ENCODE measurements at regions not wholly inside any gene's neighbourhood (a gene's known extent, or its start where the extent isn't known, plus 50 kb on each side); places are given as distances from the start of the nearest gene placed in this dataset.
"Not testable (repeated sequence)": the region's sequence is repeated elsewhere in the genome, so short reads cannot be mapped to it uniquely, and the experiment has no call there.

DNA sequence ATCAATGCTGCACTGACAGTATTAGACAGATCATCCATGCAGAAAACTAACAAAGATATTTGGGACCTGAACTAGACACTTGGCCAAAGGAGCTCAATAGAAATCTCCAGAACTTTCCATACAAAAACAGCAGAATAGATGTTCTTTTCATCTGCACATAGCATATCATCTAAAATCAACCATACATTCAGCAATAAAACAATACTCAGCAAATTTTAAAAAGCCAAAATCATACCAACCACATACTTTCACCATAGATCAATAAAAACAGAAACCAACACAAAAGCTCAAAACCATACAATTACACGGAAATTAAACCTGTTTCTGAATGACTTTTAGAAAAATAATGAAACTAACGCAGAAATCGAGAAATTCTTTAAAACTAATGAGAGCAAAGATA lies 592.6 kb downstream of the SLITRK5 start:
- no peak overlapping the region for H3K27ac ChIP-seq
- no peaks in the 10 kb centered on the region for H3K27me3 ChIP-seq (ENCODE audit: control insufficient read depth, insufficient read depth, low read length)
- H3K9me3 ChIP-seq (ENCODE audit: control insufficient read depth, low read length): no peaks in the 10 kb centered on the region
- H3K4me2 ChIP-seq (ENCODE audit: low read length): no peak overlapping the region
- H3K4me1 ChIP-seq: no peaks in the 10 kb centered on the region
- no peak overlapping the region for H3K9ac ChIP-seq
- H2AFZ ChIP-seq: no peak overlapping the region
- no peak overlapping the region for H3K4me3 ChIP-seq (ENCODE audit: low read depth, low read length)
- TF ChIP-seq, protein P1, sequence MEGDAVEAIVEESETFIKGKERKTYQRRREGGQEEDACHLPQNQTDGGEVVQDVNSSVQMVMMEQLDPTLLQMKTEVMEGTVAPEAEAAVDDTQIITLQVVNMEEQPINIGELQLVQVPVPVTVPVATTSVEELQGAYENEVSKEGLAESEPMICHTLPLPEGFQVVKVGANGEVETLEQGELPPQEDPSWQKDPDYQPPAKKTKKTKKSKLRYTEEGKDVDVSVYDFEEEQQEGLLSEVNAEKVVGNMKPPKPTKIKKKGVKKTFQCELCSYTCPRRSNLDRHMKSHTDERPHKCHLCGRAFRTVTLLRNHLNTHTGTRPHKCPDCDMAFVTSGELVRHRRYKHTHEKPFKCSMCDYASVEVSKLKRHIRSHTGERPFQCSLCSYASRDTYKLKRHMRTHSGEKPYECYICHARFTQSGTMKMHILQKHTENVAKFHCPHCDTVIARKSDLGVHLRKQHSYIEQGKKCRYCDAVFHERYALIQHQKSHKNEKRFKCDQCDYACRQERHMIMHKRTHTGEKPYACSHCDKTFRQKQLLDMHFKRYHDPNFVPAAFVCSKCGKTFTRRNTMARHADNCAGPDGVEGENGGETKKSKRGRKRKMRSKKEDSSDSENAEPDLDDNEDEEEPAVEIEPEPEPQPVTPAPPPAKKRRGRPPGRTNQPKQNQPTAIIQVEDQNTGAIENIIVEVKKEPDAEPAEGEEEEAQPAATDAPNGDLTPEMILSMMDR (IDR thresholded peaks at IDR 0.05): no peak
- no peaks in the 10 kb centered on the region for H3K79me2 ChIP-seq
- no peaks in the 10 kb centered on the region for H3K36me3 ChIP-seq (ENCODE audit: control insufficient read depth, insufficient read depth, low read length)

DNA sequence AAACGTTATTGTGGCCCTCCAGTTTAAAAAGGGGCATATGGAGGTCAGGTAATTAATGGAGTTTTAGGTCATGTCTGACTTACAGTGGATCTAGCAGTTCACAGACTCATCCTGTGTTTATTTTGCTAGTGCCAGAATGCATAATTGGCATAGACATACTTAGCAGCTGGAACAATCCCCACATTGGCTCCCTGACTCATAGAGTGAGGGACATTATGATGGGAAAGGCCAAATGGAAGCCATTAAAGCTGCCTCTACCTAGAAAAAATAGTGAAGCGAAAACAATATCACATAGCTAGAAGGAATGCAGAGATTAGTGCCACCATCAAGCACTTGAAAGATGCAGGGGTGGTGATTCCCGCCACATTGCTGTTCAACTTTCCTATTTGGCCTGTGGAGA lies 610.7 kb downstream of the SLITRK5 start:
- TF ChIP-seq, protein P1 (IDR thresholded peaks at IDR 0.05): no peak
- H3K27me3 ChIP-seq (ENCODE audit: control insufficient read depth, insufficient read depth, low read length): no peaks in the 10 kb centered on the region

GRCh38 chr13:88285329-88285728 lies 614.2 kb downstream of the SLITRK5 start:
- Histone ChIP-seq H3K9ac (no peak overlapping the region), H3K27ac (no peak overlapping the region), H3K27me3 (ENCODE audit: control insufficient read depth, insufficient read depth, low read length) (no peaks in the 10 kb centered on the region), H3K4me1 (no peaks in the 10 kb centered on the region), H2AFZ (no peak overlapping the region), H3K36me3 (ENCODE audit: control insufficient read depth, insufficient read depth, low read length) (no peaks in the 10 kb centered on the region), H3K9me3 (ENCODE audit: control insufficient read depth, low read length) (no peaks in the 10 kb centered on the region), H3K4me2 (ENCODE audit: low read length) (no peak overlapping the region), H3K4me3 (ENCODE audit: low read depth, low read length) (no peak overlapping the region), H3K79me2 (no peaks in the 10 kb centered on the region)
- TF ChIP-seq, protein P1 (IDR thresholded peaks at IDR 0.05): no peak

More for the DNA sequence above, 610.7 kb downstream of the SLITRK5 start:
- Histone ChIP-seq H3K9ac (no peak overlapping the region), H3K79me2 (no peaks in the 10 kb centered on the region), H2AFZ (no peak overlapping the region), H3K9me3 (ENCODE audit: control insufficient read depth, low read length) (no peaks in the 10 kb centered on the region), H3K4me1 (no peaks in the 10 kb centered on the region), H3K4me3 (ENCODE audit: low read depth, low read length) (no peak overlapping the region), H3K27ac (no peak overlapping the region), H3K4me2 (ENCODE audit: low read length) (no peak overlapping the region), H3K36me3 (ENCODE audit: control insufficient read depth, insufficient read depth, low read length) (no peaks in the 10 kb centered on the region)

- H3K27ac ChIP-seq: no peak overlapping the region
- TF ChIP-seq, protein P1 (IDR thresholded peaks at IDR 0.05): no peak
- H3K9ac ChIP-seq: no peak overlapping the region
- H3K4me2 ChIP-seq (ENCODE audit: low read length): no peak overlapping the region
- no peak overlapping the region for H2AFZ ChIP-seq
- H3K9me3 ChIP-seq (ENCODE audit: control insufficient read depth, low read length): no peaks in the 10 kb centered on the region
- no peaks in the 10 kb centered on the region for H3K27me3 ChIP-seq (ENCODE audit: control insufficient read depth, insufficient read depth, low read length)
- no peak overlapping the region for H3K4me3 ChIP-seq (ENCODE audit: low read depth, low read length)
- H3K4me1 ChIP-seq: no peaks in the 10 kb centered on the region
- H3K79me2 ChIP-seq: no peaks in the 10 kb centered on the region
- H3K36me3 ChIP-seq (ENCODE audit: control insufficient read depth, insufficient read depth, low read length): no peaks in the 10 kb centered on the region
Observed at GRCh38 chr13:88288326-88288725, 617.2 kb downstream of the SLITRK5 start.

- not testable (repeated sequence) for H3K4me1 ChIP-seq; H3K27me3 ChIP-seq (ENCODE audit: control insufficient read depth, insufficient read depth, low read length); H3K9ac ChIP-seq; H3K4me3 ChIP-seq (ENCODE audit: low read depth, low read length); H2AFZ ChIP-seq; H3K27ac ChIP-seq; H3K36me3 ChIP-seq (ENCODE audit: control insufficient read depth, insufficient read depth, low read length); H3K4me2 ChIP-seq (ENCODE audit: low read length); H3K79me2 ChIP-seq; H3K9me3 ChIP-seq (ENCODE audit: control insufficient read depth, low read length)
Observed at GRCh38 chr13:88291731-88292130, 620.6 kb downstream of the SLITRK5 start.

Measured in parathyroid adenoma (tissue), 2 donors.